GM23338 (cell line): ENCODE measurements at regions not wholly inside any gene's neighbourhood (a gene's known extent, or its start where the extent isn't known, plus 50 kb on each side); places are given as distances from the start of the nearest gene placed in this dataset.
"Not testable (repeated sequence)": the region's sequence is repeated elsewhere in the genome, so short reads cannot be mapped to it uniquely, and the experiment has no call there.

Experiments
- ATAC-seq: fragments of 200-7000 bp; cut with Tn5 transposase; 3 replicates; pipeline ENCODE4 v1.9.1; 2020
- DNase-seq: peaks from one replicate; pipeline ENCODE4 v3.0.0-alpha.2; 2015; ENCODE audit warnings: low spot score
- H2AFZ ChIP-seq: fragments of 200-600 bp; sonication (generic); 2 replicates; pipeline ENCODE4 v1.8.0; 2016; ENCODE audit warnings: antibody characterized with exemption, mild to moderate bottlenecking, moderate library complexity
- H3F3A ChIP-seq: fragments of 200-600 bp; sonication (generic); replicated peaks from 2 replicates; pipeline ENCODE4 v1.8.0; 2017; ENCODE audit warnings: antibody characterized with exemption, mixed run types, low read depth
- H3K27ac ChIP-seq: fragments of 200-600 bp; sonication (generic); 2 replicates; pipeline ENCODE4 v1.6.1; 2016; ENCODE audit warnings: low read depth
- H3K27me3 ChIP-seq: fragments of 200-600 bp; sonication (generic); 2 replicates; pipeline ENCODE4 v1.8.0; 2016; ENCODE audit warnings: mild to moderate bottlenecking, mixed run types, moderate library complexity; ENCODE audit not compliant: insufficient read depth
- H3K36me3 ChIP-seq: fragments of 200-600 bp; sonication (generic); 2 replicates; pipeline ENCODE4 v1.8.0; 2016; ENCODE audit warnings: mild to moderate bottlenecking; ENCODE audit not compliant: insufficient read depth
- H3K4me1 ChIP-seq: fragments of 200-600 bp; sonication (generic); 2 replicates; pipeline ENCODE4 v1.8.0; 2016; ENCODE audit warnings: mild to moderate bottlenecking, moderate library complexity; ENCODE audit not compliant: insufficient read depth
- H3K4me2 ChIP-seq: fragments of 200-600 bp; sonication (generic); 2 replicates; pipeline ENCODE4 v1.7.1; 2017; ENCODE audit warnings: mixed run types
- H3K4me3 ChIP-seq: fragments of 200-600 bp; sonication (generic); 2 replicates; pipeline ENCODE4 v1.6.1; 2016; ENCODE audit warnings: mixed run types
- H3K79me2 ChIP-seq: fragments of 200-600 bp; sonication (generic); replicated peaks from 2 replicates; pipeline ENCODE4 v1.8.0; 2017; ENCODE audit warnings: mild to moderate bottlenecking; ENCODE audit not compliant: insufficient read depth
- H3K9me2 ChIP-seq: fragments of 200-600 bp; sonication (generic); 2 replicates; pipeline ENCODE4 v1.8.0; 2017; ENCODE audit not compliant: insufficient read depth
- H4K20me1 ChIP-seq: fragments of 200-600 bp; sonication (generic); replicated peaks from 2 replicates; pipeline ENCODE4 v1.8.0; 2017; ENCODE audit warnings: mild to moderate bottlenecking; ENCODE audit not compliant: insufficient read depth
- H3K27ac Mint-ChIP-seq: 2 replicates; pipeline ENCODE4 v1.8.0; 2020; ENCODE audit warnings: inconsistent platforms, mild to moderate bottlenecking, moderate library complexity, mixed read lengths
- H3K27me3 Mint-ChIP-seq: 3 replicates; pipeline ENCODE4 v1.8.0; 2022; ENCODE audit warnings: low read depth, mild to moderate bottlenecking, moderate library complexity, mixed read lengths, inconsistent platforms; ENCODE audit not compliant: insufficient read depth, poor library complexity
- H3K36me3 Mint-ChIP-seq: 3 replicates; pipeline ENCODE4 v1.8.0; 2021; ENCODE audit warnings: low read depth, mild to moderate bottlenecking, inconsistent platforms, moderate library complexity, mixed read lengths
- H3K4me1 Mint-ChIP-seq: 3 replicates; pipeline ENCODE4 v1.8.0; 2020; ENCODE audit warnings: mild to moderate bottlenecking, inconsistent platforms, mixed read lengths
- H3K4me3 Mint-ChIP-seq: 3 replicates; pipeline ENCODE4 v1.8.0; 2021; ENCODE audit warnings: moderate library complexity, mild to moderate bottlenecking, inconsistent platforms, mixed read lengths
- H3K9me3 Mint-ChIP-seq: 3 replicates; pipeline ENCODE4 v1.8.0; 2020; ENCODE audit warnings: moderate library complexity, mild to moderate bottlenecking, inconsistent platforms, mixed read lengths
- CTCF ChIP-seq, 2 experiments: fragments of 200-600 bp in 1 of 2; sonication (generic) in 1 of 2; conservative IDR thresholded peaks; 2 replicates each; pipeline versions ENCODE4 v1.5.1 to v1.6.1; 2016 to 2017; ENCODE audit warnings: antibody characterized with exemption in 2 of 2, low read depth in 2 of 2, mild to moderate bottlenecking in 2 of 2, moderate library complexity in 1 of 2
- ETS1 ChIP-seq: IDR thresholded peaks from 2 replicates; pipeline ENCODE4 v1.6.1; 2016; ENCODE audit warnings: antibody characterized with exemption
- EZH2 ChIP-seq: fragments of 200-600 bp; sonication (generic); IDR thresholded peaks from one replicate; pipeline ENCODE4 v1.8.0; 2017; ENCODE audit warnings: antibody characterized with exemption, mild to moderate bottlenecking, low read depth; ENCODE audit not compliant: unreplicated experiment
- EZH2phosphoT487 ChIP-seq: fragments of 200-600 bp; sonication (generic); IDR thresholded peaks from one replicate; pipeline ENCODE4 v1.8.1; 2018; ENCODE audit warnings: antibody characterized with exemption; ENCODE audit not compliant: unreplicated experiment
- POLR2AphosphoS5 ChIP-seq: IDR thresholded peaks from 2 replicates; pipeline ENCODE4 v1.6.1; 2016; ENCODE audit warnings: antibody characterized with exemption, low read depth
- REST ChIP-seq: IDR thresholded peaks from one replicate; pipeline ENCODE4 v1.6.1; 2018; ENCODE audit warnings: antibody characterized with exemption; ENCODE audit not compliant: unreplicated experiment
- STAT1 ChIP-seq: IDR thresholded peaks from one replicate; pipeline ENCODE4 v1.6.1; 2016; ENCODE audit warnings: antibody characterized with exemption; ENCODE audit not compliant: unreplicated experiment
- ZNF114 ChIP-seq: fragments of 250-450 bp; sonication (Bioruptor Pico); IDR thresholded peaks from 2 replicates; pipeline ENCODE4 v1.5.0; 2020; ENCODE audit warnings: mild to moderate bottlenecking, moderate library complexity
- ZNF331 ChIP-seq: fragments of 250-450 bp; sonication (Bioruptor Pico); IDR thresholded peaks from 2 replicates; pipeline ENCODE4 v1.5.0; 2020; ENCODE audit warnings: low read depth, mild to moderate bottlenecking, moderate library complexity
- ZNF462 ChIP-seq: fragments of 250-450 bp; sonication (Bioruptor Pico); IDR thresholded peaks from 2 replicates; pipeline ENCODE4 v1.5.0; 2020; ENCODE audit warnings: mild to moderate bottlenecking, moderate library complexity

- DNase-seq, H3K4me3 Mint-ChIP-seq, H4K20me1 ChIP-seq, H3K36me3 ChIP-seq, H3K27ac ChIP-seq, H3K27me3 ChIP-seq, H3K4me2 ChIP-seq, H3K79me2 ChIP-seq, H3K9me2 ChIP-seq, H3K4me3 ChIP-seq, ATAC-seq, H3K36me3 Mint-ChIP-seq, H3K9me3 Mint-ChIP-seq, H3K27ac Mint-ChIP-seq, H2AFZ ChIP-seq, H3K27me3 Mint-ChIP-seq, H3K4me1 Mint-ChIP-seq, H3F3A ChIP-seq: not testable (repeated sequence)
- peaks cover 12% of the 10 kb centered on the region; the same call in 1 of the 2 replicates for H3K4me1 ChIP-seq
These were observed 79.7 kb upstream of the RASGRP1 start for GRCh38 chr15:38644353-38644752.

- no peak overlapping the region for H3K4me3 ChIP-seq
- ATAC-seq: no peak
- TF ChIP-seq POLR2AphosphoS5 (no peak), REST (no peak), CTCF (conservative IDR thresholded peaks at IDR 0.05; ENCODE audit: low read depth in 2 of 2) (no peak), STAT1 (no peak), ETS1 (no peak), EZH2phosphoT487 (no peak), ZNF331 (no peak), ZNF114 (CRISPR knock-in tag) (no peak), EZH2 (no peak), ZNF462 (no peak)
These were observed 82.1 kb upstream of the RASGRP1 start for GRCh38 chr15:38646716-38647115.

More at GRCh38 chr15:38646716-38647115, 82.1 kb upstream of the RASGRP1 start:
- Histone ChIP-seq H3K27me3 (no peaks in the 10 kb centered on the region; the same call in 1 of the 2 replicates), H3K4me1 (peaks cover 14% of the 10 kb centered on the region; the same call in 1 of the 2 replicates), H3F3A (no peaks in the 10 kb centered on the region), H2AFZ (no peak overlapping the region), H4K20me1 (no peaks in the 10 kb centered on the region), H3K27ac (no peak overlapping the region), H3K4me2 (no peak overlapping the region), H3K9me2 (no peaks in the 10 kb centered on the region), H3K79me2 (no peaks in the 10 kb centered on the region), H3K36me3 (no peaks in the 10 kb centered on the region)
- Mint-ChIP-seq H3K27me3 (peaks cover 1% of the 10 kb centered on the region), H3K4me3 (no peak overlapping the region), H3K9me3 (peaks cover 5% of the 10 kb centered on the region; the same call in 1 of the 3 replicates), H3K27ac (no peak overlapping the region), H3K4me1 (peaks cover 13% of the 10 kb centered on the region), H3K36me3 (no peaks in the 10 kb centered on the region)
- DNase-seq: no peak
